PC-3 (cell line): ENCODE measurements at regions not wholly inside any gene's neighbourhood (a gene's known extent, or its start where the extent isn't known, plus 50 kb on each side); places are given as distances from the start of the nearest gene placed in this dataset.
A peak's percentile ranks its signal among the peaks of the same experiment; 100 is the strongest.

Experiments
- ATAC-seq: fragments of 200-7000 bp; cut with Tn5 transposase; 2 replicates; pipeline ENCODE4 v1.9.1; 2020; ENCODE audit warnings: mild to moderate bottlenecking, moderate library complexity
- BruUV-seq: library from RNA; stranded (reverse); fragments of 400-500 nt; replicated peaks from 2 replicates; lab custom pipeline; 2021; lab: Mats Ljungman, UMichigan
- CTCF ChIA-PET: fragments of 300-600 bp; sonication (Branson Sonifier 250); formaldehyde crosslinking; loops from one replicate; lab custom pipeline; 2022; ENCODE audit warnings: antibody characterized with exemption; lab: Charles Lee
- POLR2A ChIA-PET: fragments of 300-600 bp; sonication (Branson Sonifier 250); formaldehyde crosslinking; loops from one replicate; lab custom pipeline; 2022; ENCODE audit warnings: antibody characterized with exemption; ENCODE audit not compliant: unreplicated experiment; lab: Charles Lee
- DNase-seq: peaks from one replicate; pipeline ENCODE4 v3.0.0-alpha.2; 2015
- H2AFZ ChIP-seq: fragments of 300-600 bp; sonication (generic); 2 replicates; pipeline ENCODE4 v1.6.0; 2016; ENCODE audit warnings: antibody characterized with exemption, low read length
- H3F3A ChIP-seq: fragments of 300-600 bp; sonication (generic); one replicate; pipeline ENCODE4 v1.6.0; 2017; ENCODE audit warnings: antibody characterized with exemption, low read length, control low read depth, mild to moderate bottlenecking; ENCODE audit not compliant: unreplicated experiment
- H3K27ac ChIP-seq: fragments of 300-600 bp; sonication (generic); 2 replicates; pipeline ENCODE4 v1.5.1; 2016; ENCODE audit warnings: mild to moderate bottlenecking, low read length
- H3K27me3 ChIP-seq: fragments of 300-600 bp; sonication (generic); 2 replicates; pipeline ENCODE4 v1.6.1; 2016; ENCODE audit warnings: low read length, mixed read lengths
- H3K36me3 ChIP-seq: fragments of 300-600 bp; sonication (generic); 2 replicates; pipeline ENCODE4 v1.6.1; 2016; ENCODE audit warnings: low read depth, mixed run types, low read length, mixed read lengths
- H3K4me1 ChIP-seq: fragments of 300-600 bp; sonication (generic); 2 replicates; pipeline ENCODE4 v1.5.1; 2016; ENCODE audit warnings: low read length; ENCODE audit not compliant: insufficient read depth
- H3K4me2 ChIP-seq: fragments of 300-600 bp; sonication (generic); 2 replicates; pipeline ENCODE4 v1.6.0; 2016; ENCODE audit warnings: low read length
- H3K4me3 ChIP-seq: fragments of 300-600 bp; sonication (generic); 2 replicates; pipeline ENCODE4 v1.5.1; 2016; ENCODE audit warnings: mild to moderate bottlenecking, low read length, mixed read lengths
- H3K79me2 ChIP-seq: fragments of 300-600 bp; sonication (generic); 2 replicates; pipeline ENCODE4 v1.6.1; 2017; ENCODE audit warnings: low read length, mixed read lengths
- H3K9ac ChIP-seq: fragments of 300-600 bp; sonication (generic); 2 replicates; pipeline ENCODE4 v1.6.0; 2016; ENCODE audit warnings: mild to moderate bottlenecking, low read length
- H3K9me2 ChIP-seq: fragments of 300-600 bp; sonication (generic); replicated peaks from 2 replicates; pipeline ENCODE4 v1.6.1; 2016; ENCODE audit warnings: mixed run types, low read length, mixed read lengths
- H3K9me3 ChIP-seq: fragments of 300-600 bp; sonication (generic); 2 replicates; pipeline ENCODE4 v1.6.1; 2016; ENCODE audit warnings: low read length, mixed read lengths
- H4K20me1 ChIP-seq: fragments of 300-600 bp; sonication (generic); 2 replicates; pipeline ENCODE4 v1.6.1; 2016; ENCODE audit warnings: low read length, mixed read lengths
- EZH2 ChIP-seq: fragments of 300-600 bp; sonication (generic); IDR thresholded peaks from one replicate; pipeline ENCODE4 v1.6.1; 2017; ENCODE audit warnings: antibody characterized with exemption, mild to moderate bottlenecking, low read length; ENCODE audit not compliant: unreplicated experiment
- EZH2phosphoT487 ChIP-seq: fragments of 300-600 bp; sonication (generic); IDR thresholded peaks from 2 replicates; pipeline ENCODE4 v1.6.1; 2018; ENCODE audit warnings: mild to moderate bottlenecking, antibody characterized with exemption, low read length, borderline replicate concordance
- intact Hi-C: fragments of 100-400 bp; cut with micrococcal nuclease; formaldehyde crosslinking; loops from 2 replicates; pipeline ENCODE4 v1.9.0; 2023
- TF ChIP-seq, protein P1 (sequence below): fragments of 300-600 bp; sonication (generic); conservative IDR thresholded peaks from 2 replicates; pipeline ENCODE4 v1.5.1; 2017; ENCODE audit warnings: antibody characterized with exemption, low read depth, mild to moderate bottlenecking, low read length

DNA sequence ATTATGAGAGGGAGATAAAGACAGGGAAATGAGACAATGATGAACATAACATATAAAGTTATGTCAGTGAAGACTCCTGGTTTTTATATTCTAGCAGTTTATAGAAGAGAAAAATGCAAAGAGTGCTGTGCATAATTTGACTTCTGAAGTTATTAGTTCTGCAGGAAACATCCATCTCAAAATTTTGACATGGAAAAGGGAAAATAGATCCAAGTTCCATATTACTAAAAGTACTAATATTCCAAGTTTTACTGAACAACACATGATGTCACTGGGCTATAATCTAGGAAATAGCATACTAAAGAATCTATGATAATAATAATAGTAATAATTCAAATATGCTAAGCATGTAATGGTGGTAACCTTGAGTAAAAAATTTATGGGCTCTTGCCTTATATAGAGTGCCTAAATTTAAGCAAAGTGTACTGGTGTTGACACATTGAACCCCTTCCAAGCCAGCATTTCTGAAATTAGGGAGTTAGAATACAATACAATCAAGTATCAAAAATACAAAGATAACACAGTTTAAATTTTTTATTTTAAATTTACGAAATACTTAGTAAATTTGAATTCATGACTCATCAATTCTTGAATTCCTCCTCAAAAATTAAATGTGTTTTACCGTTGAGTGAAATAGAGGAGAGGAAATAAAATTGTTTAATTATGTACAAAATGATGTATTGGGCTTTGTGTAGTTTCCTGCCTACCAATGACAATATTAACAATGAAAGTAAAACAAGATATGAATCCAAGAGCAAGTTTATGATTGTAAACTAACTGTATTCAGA lies 102.8 kb upstream of the KCND2 start:
- CTCF ChIA-PET, result no interaction called here
- H3K27me3 ChIP-seq, result no peaks in the 10 kb centered on the region
- no peaks in the 10 kb centered on the region for H3F3A ChIP-seq
- H3K36me3 ChIP-seq, result no peaks in the 10 kb centered on the region
- DNase-seq (no peak), ATAC-seq (peak; percentile 43)
- H3K9me2 ChIP-seq, result no peaks in the 10 kb centered on the region
- no peaks in the 10 kb centered on the region for H4K20me1 ChIP-seq
- no peak overlapping the region for H3K9ac ChIP-seq
- POLR2A ChIA-PET, result no interaction called here
- intact Hi-C loops, result loop anchor here (10.0 kb wide), 1 partner anchor 205 kb away; no protein-coding TSS in a partner anchor
- no peaks in the 10 kb centered on the region for H3K9me3 ChIP-seq
- no TSS peak for BruUV-seq
- no peak overlapping the region for H2AFZ ChIP-seq
- H3K79me2 ChIP-seq, result no peaks in the 10 kb centered on the region
- no peak overlapping the region for H3K4me3 ChIP-seq
- peaks cover 24% of the 10 kb centered on the region for H3K4me1 ChIP-seq
- no peak overlapping the region for H3K27ac ChIP-seq
- H3K4me2 ChIP-seq, result peak overlapping the region; percentile 36
- TF ChIP-seq EZH2phosphoT487 (no peak), EZH2 (no peak)
- TF ChIP-seq, protein P1, sequence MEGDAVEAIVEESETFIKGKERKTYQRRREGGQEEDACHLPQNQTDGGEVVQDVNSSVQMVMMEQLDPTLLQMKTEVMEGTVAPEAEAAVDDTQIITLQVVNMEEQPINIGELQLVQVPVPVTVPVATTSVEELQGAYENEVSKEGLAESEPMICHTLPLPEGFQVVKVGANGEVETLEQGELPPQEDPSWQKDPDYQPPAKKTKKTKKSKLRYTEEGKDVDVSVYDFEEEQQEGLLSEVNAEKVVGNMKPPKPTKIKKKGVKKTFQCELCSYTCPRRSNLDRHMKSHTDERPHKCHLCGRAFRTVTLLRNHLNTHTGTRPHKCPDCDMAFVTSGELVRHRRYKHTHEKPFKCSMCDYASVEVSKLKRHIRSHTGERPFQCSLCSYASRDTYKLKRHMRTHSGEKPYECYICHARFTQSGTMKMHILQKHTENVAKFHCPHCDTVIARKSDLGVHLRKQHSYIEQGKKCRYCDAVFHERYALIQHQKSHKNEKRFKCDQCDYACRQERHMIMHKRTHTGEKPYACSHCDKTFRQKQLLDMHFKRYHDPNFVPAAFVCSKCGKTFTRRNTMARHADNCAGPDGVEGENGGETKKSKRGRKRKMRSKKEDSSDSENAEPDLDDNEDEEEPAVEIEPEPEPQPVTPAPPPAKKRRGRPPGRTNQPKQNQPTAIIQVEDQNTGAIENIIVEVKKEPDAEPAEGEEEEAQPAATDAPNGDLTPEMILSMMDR, result no peak

DNA sequence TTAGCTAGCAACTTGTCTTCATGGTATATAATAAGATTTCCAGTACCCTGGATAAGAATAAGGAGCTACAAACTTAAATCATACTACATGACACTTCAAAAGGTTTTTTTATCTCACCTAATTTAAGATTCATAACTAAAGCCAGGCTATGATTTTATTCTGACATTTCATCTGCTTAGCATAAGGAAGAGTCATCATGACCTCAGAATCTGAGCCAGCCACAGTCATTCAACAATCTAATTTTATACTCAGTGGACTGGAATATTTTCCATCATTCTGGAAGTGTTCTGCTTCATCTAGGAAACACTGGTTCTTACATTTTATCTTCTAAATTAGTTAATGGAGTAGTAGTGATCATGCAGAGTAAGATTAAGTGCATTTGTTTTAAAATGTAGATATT lies 102.1 kb upstream of the KCND2 start:
- BruUV-seq, result no TSS peak
- intact Hi-C loops, result loop anchor here (10.0 kb wide), 1 partner anchor 206 kb away; no protein-coding TSS in a partner anchor
- POLR2A ChIA-PET, result no interaction called here
- Histone ChIP-seq H3K4me3 (no peak overlapping the region), H4K20me1 (no peaks in the 10 kb centered on the region), H3K9ac (no peak overlapping the region), H3K79me2 (no peaks in the 10 kb centered on the region), H3K9me3 (no peaks in the 10 kb centered on the region), H3K27me3 (no peaks in the 10 kb centered on the region), H3K36me3 (no peaks in the 10 kb centered on the region), H3K4me1 (peaks cover 24% of the 10 kb centered on the region), H3K4me2 (peak overlapping the region; percentile 36), H2AFZ (no peak overlapping the region), H3K27ac (peak overlapping the region; percentile 32), H3F3A (no peaks in the 10 kb centered on the region), H3K9me2 (no peaks in the 10 kb centered on the region)
- CTCF ChIA-PET, result no interaction called here
- peak; percentile 39 for DNase-seq
- TF ChIP-seq EZH2phosphoT487 (no peak), EZH2 (no peak)
- TF ChIP-seq, protein P1, result no peak
- peak; percentile 65 for ATAC-seq

DNA sequence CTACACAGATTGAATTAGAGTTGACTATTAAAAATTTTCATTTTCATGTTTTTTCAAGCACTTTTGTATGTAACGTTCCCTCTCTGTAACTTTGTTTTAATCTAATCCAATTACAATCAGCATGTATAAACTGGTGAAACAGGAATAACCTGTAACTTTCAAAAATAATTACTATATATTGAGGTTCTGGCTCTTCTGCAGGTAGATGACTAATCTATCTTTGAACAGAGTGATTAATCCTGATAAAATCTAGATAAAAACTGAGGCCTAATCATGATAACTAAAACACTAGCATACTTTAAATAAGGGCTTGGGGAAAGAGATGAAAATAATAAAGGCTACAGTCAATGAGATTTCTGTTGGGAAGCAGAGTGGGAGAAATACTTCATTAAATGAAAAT lies 101.6 kb upstream of the KCND2 start:
- no TSS peak for BruUV-seq
- Histone ChIP-seq H3K27me3 (no peaks in the 10 kb centered on the region), H2AFZ (no peak overlapping the region), H3K9me3 (no peaks in the 10 kb centered on the region), H3K4me3 (no peak overlapping the region), H3K9me2 (no peaks in the 10 kb centered on the region), H3K27ac (peak overlapping the region; percentile 32), H3K4me2 (peak overlapping the region; percentile 36), H3K9ac (no peak overlapping the region), H3K36me3 (no peaks in the 10 kb centered on the region), H3K79me2 (no peaks in the 10 kb centered on the region), H3K4me1 (peaks cover 24% of the 10 kb centered on the region), H3F3A (no peaks in the 10 kb centered on the region), H4K20me1 (no peaks in the 10 kb centered on the region)
- DNase-seq, result peak; percentile 74
- ChIA-PET CTCF (no interaction called here), POLR2A (no interaction called here)
- ATAC-seq, result peak; percentile 63
- intact Hi-C loops, result loop anchor here (10.0 kb wide), 1 partner anchor 207 kb away; no protein-coding TSS in a partner anchor
- TF ChIP-seq, protein P1, result no peak
- TF ChIP-seq EZH2phosphoT487 (no peak), EZH2 (no peak)
